ENCODE measurements at regions not wholly inside any gene's neighbourhood (a gene's known extent, or its start where the extent isn't known, plus 50 kb on each side); places are given as distances from the start of the nearest gene placed in this dataset.
"Not testable (repeated sequence)": the region's sequence is repeated elsewhere in the genome, so short reads cannot be mapped to it uniquely, and the experiment has no call there.

GRCh38 chr7:86989407-86989806 lies 70.0 kb downstream of the ELAPOR2 start:
- Mint-ChIP-seq H3K36me3 (ENCODE audit: low read depth) (no peaks in the 10 kb centered on the region), H3K4me3 (no peak overlapping the region), H3K27ac (no peak overlapping the region), H3K9me3 (peaks cover 19% of the 10 kb centered on the region), H3K4me1 (ENCODE audit: low read depth) (no peaks in the 10 kb centered on the region), H3K27me3 (ENCODE audit: insufficient read depth) (no peaks in the 10 kb centered on the region)
- no peak for DNase-seq
- TF ChIP-seq CTCF (IDR thresholded peaks at IDR 0.05), result no peak

- DNase-seq; H3K4me3 Mint-ChIP-seq; H3K27me3 Mint-ChIP-seq (ENCODE audit: insufficient read depth); H3K4me1 Mint-ChIP-seq (ENCODE audit: low read depth); H3K27ac Mint-ChIP-seq; H3K36me3 Mint-ChIP-seq (ENCODE audit: low read depth): not testable (repeated sequence)
- H3K9me3 Mint-ChIP-seq, result peaks cover 31% of the 10 kb centered on the region
Observed at GRCh38 chr7:86987834-86988233, 71.6 kb downstream of the ELAPOR2 start.

GRCh38 chr7:86987358-86987757 lies 72.1 kb downstream of the ELAPOR2 start:
- not testable (repeated sequence) for H3K27ac Mint-ChIP-seq; H3K27me3 Mint-ChIP-seq (ENCODE audit: insufficient read depth); DNase-seq; H3K4me1 Mint-ChIP-seq (ENCODE audit: low read depth); H3K4me3 Mint-ChIP-seq; H3K36me3 Mint-ChIP-seq (ENCODE audit: low read depth)
- peaks cover 33% of the 10 kb centered on the region for H3K9me3 Mint-ChIP-seq

GRCh38 chr7:86985342-86985741 lies 74.1 kb downstream of the ELAPOR2 start:
- H3K9me3 Mint-ChIP-seq, result peaks cover 42% of the 10 kb centered on the region
- DNase-seq; H3K4me3 Mint-ChIP-seq; H3K27ac Mint-ChIP-seq; H3K36me3 Mint-ChIP-seq (ENCODE audit: low read depth); H3K4me1 Mint-ChIP-seq (ENCODE audit: low read depth); H3K27me3 Mint-ChIP-seq (ENCODE audit: insufficient read depth): not testable (repeated sequence)

GRCh38 chr7:86983654-86984053 lies 75.8 kb downstream of the ELAPOR2 start:
- H3K9me3 Mint-ChIP-seq, result peaks cover 39% of the 10 kb centered on the region
- not testable (repeated sequence) for DNase-seq; H3K36me3 Mint-ChIP-seq (ENCODE audit: low read depth); H3K4me1 Mint-ChIP-seq (ENCODE audit: low read depth); H3K27me3 Mint-ChIP-seq (ENCODE audit: insufficient read depth); H3K4me3 Mint-ChIP-seq; H3K27ac Mint-ChIP-seq

- DNase-seq; H3K27ac Mint-ChIP-seq; H3K4me3 Mint-ChIP-seq; H3K27me3 Mint-ChIP-seq (ENCODE audit: insufficient read depth); H3K36me3 Mint-ChIP-seq (ENCODE audit: low read depth); H3K4me1 Mint-ChIP-seq (ENCODE audit: low read depth): not testable (repeated sequence)
- peaks cover 35% of the 10 kb centered on the region for H3K9me3 Mint-ChIP-seq
Observed at GRCh38 chr7:86981937-86982336, 77.5 kb downstream of the ELAPOR2 start.

- Mint-ChIP-seq H3K27me3 (ENCODE audit: insufficient read depth) (peaks cover 1% of the 10 kb centered on the region; the same call in 1 of the 2 replicates), H3K4me1 (ENCODE audit: low read depth) (no peaks in the 10 kb centered on the region), H3K36me3 (ENCODE audit: low read depth) (no peaks in the 10 kb centered on the region; the same call in 1 of the 2 replicates), H3K9me3 (peaks cover 34% of the 10 kb centered on the region), H3K27ac (no peak overlapping the region), H3K4me3 (no peak overlapping the region)
- no peak for DNase-seq
- no peak for TF ChIP-seq CTCF (IDR thresholded peaks at IDR 0.05)
Observed at GRCh38 chr7:86981127-86981526, 78.3 kb downstream of the ELAPOR2 start.

- H3K27me3 Mint-ChIP-seq (ENCODE audit: insufficient read depth), result peaks cover 1% of the 10 kb centered on the region; the same call in 1 of the 2 replicates
- peaks cover 33% of the 10 kb centered on the region for H3K9me3 Mint-ChIP-seq
- no peak overlapping the region for H3K4me3 Mint-ChIP-seq
- TF ChIP-seq CTCF (IDR thresholded peaks at IDR 0.05), result no peak
- H3K36me3 Mint-ChIP-seq (ENCODE audit: low read depth), result no peaks in the 10 kb centered on the region; the same call in 1 of the 2 replicates
- no peak for DNase-seq
- no peak overlapping the region for H3K27ac Mint-ChIP-seq
- H3K4me1 Mint-ChIP-seq (ENCODE audit: low read depth), result no peaks in the 10 kb centered on the region
Observed at GRCh38 chr7:86980223-86980622, 79.2 kb downstream of the ELAPOR2 start.

Data from HFFc6 (cell line).